B cell (primary cell): ENCODE measurements at regions not wholly inside any gene's neighbourhood (a gene's known extent, or its start where the extent isn't known, plus 50 kb on each side); places are given as distances from the start of the nearest gene placed in this dataset.

Experiments
- ATAC-seq: fragments of 200-7000 bp; cut with Tn5 transposase; one replicate; pipeline ENCODE4 v1.10.0; 2021; ENCODE audit warnings: low read depth, mild to moderate bottlenecking, moderate number of reproducible peaks, moderate library complexity
- CTCF ChIA-PET: fragments of 350-600 bp; sonication (Branson Sonifier 250); formaldehyde crosslinking; loops from one replicate; lab custom pipeline; 2021; ENCODE audit warnings: antibody characterized with exemption, inconsistent platforms; lab: Charles Lee
- POLR2A ChIA-PET: fragments of 350-600 bp; sonication (Branson Sonifier 250); formaldehyde crosslinking; loops from one replicate; lab custom pipeline; 2021; ENCODE audit warnings: antibody characterized with exemption; lab: Charles Lee
- DNase-seq: peaks from one replicate; pipeline ENCODE4 v3.0.0; 2013
- H2AFZ ChIP-seq: 2 replicates; pipeline ENCODE4 v1.6.1; 2012; ENCODE audit warnings: mild to moderate bottlenecking, low read depth, low read length; ENCODE audit not compliant: insufficient read depth, poor library complexity, severe bottlenecking
- H3K27ac ChIP-seq, 2 donors: 1 replicate in 1 of 2; 2 replicates in 1 of 2; pipeline ENCODE4 v1.5.1; 2012 to 2013; ENCODE audit warnings: low read length in 2 of 2, mild to moderate bottlenecking in 2 of 2, moderate library complexity in 1 of 2
- H3K27me3 ChIP-seq, 4 experiments: fragments of 200-600 bp in 1 of 4; sonication (generic) in 1 of 4; replicated peaks in 1 of 4; 1 replicate in 2 of 4; 2 replicates in 2 of 4; pipeline versions ENCODE4 v1.6.1 to v1.7.0; 2013 to 2016; ENCODE audit warnings: low read length in 3 of 4, mild to moderate bottlenecking in 2 of 4, mixed read lengths in 1 of 4, moderate library complexity in 1 of 4; ENCODE audit not compliant: insufficient read depth in 4 of 4, control insufficient read depth in 3 of 4; ENCODE audit errors: control extremely low read depth in 1 of 4
- H3K36me3 ChIP-seq, 2 experiments: replicated peaks in 1 of 2; 1 replicate in 1 of 2; 2 replicates in 1 of 2; pipeline versions ENCODE4 v1.6.1 to v1.7.1; 2013; ENCODE audit warnings: low read length in 1 of 2; ENCODE audit not compliant: insufficient read depth in 2 of 2, control insufficient read depth in 1 of 2; ENCODE audit errors: control extremely low read depth in 1 of 2, extremely low read depth in 1 of 2
- H3K4me1 ChIP-seq, 2 donors: fragments of 200-600 bp in 1 of 2; sonication (generic) in 1 of 2; 1 replicate in 1 of 2; 2 replicates in 1 of 2; pipeline versions ENCODE4 v1.5.1 to v1.6.1; 2013 to 2017; ENCODE audit warnings: low read length in 2 of 2; ENCODE audit not compliant: control insufficient read depth in 2 of 2, insufficient read depth in 2 of 2
- H3K4me2 ChIP-seq: replicated peaks from 2 replicates; pipeline ENCODE3; 2012; ENCODE audit warnings: mild to moderate bottlenecking, low read depth, low read length; ENCODE audit not compliant: poor library complexity, severe bottlenecking
- H3K4me3 ChIP-seq, 5 experiments: fragments of 200-600 bp in 1 of 5; sonication (generic) in 1 of 5; 1 replicate in 3 of 5; 2 replicates in 2 of 5; pipeline versions ENCODE4 v1.5.1 to v1.7.0; 2011 to 2016; ENCODE audit warnings: low read length in 4 of 5, mild to moderate bottlenecking in 4 of 5, low read depth in 2 of 5, control low read depth in 1 of 5, moderate library complexity in 1 of 5; ENCODE audit not compliant: insufficient read depth in 1 of 5; ENCODE audit errors: control extremely low read depth in 1 of 5, extremely low read depth in 1 of 5
- H3K79me2 ChIP-seq: fragments of 200-600 bp; sonication (generic); one replicate; pipeline ENCODE4 v1.6.0; 2016; ENCODE audit warnings: low read length; ENCODE audit not compliant: control insufficient read depth, insufficient read depth
- H3K9ac ChIP-seq: fragments of 200-600 bp; sonication (generic); 2 replicates; pipeline ENCODE4 v1.6.1; 2017; ENCODE audit warnings: mild to moderate bottlenecking, low read length, moderate library complexity
- H3K9me3 ChIP-seq, 3 donors: one replicate each; pipeline versions ENCODE4 v1.6.1 to v1.7.1; 2013; ENCODE audit warnings: low read length in 2 of 3; ENCODE audit not compliant: control insufficient read depth in 2 of 3, insufficient read depth in 1 of 3; ENCODE audit errors: control extremely low read depth in 1 of 3
- H4K20me1 ChIP-seq: 2 replicates; pipeline ENCODE4 v1.6.0; 2012; ENCODE audit warnings: mild to moderate bottlenecking, low read length; ENCODE audit not compliant: insufficient read depth, control insufficient read depth, poor library complexity, severe bottlenecking
- H3K27ac Mint-ChIP-seq: one replicate; pipeline ENCODE4 v1.8.0; 2021; ENCODE audit warnings: mixed read lengths
- H3K27me3 Mint-ChIP-seq: one replicate; pipeline ENCODE4 v1.8.0; 2021; ENCODE audit warnings: mixed read lengths
- H3K4me1 Mint-ChIP-seq: one replicate; pipeline ENCODE4 v1.8.0; 2021; ENCODE audit warnings: mixed read lengths
- H3K4me3 Mint-ChIP-seq: one replicate; pipeline ENCODE4 v1.8.0; 2021; ENCODE audit warnings: mixed read lengths
- H3K9me3 Mint-ChIP-seq: one replicate; pipeline ENCODE4 v1.8.0; 2022; ENCODE audit warnings: mixed read lengths; ENCODE audit not compliant: insufficient read depth
- CTCF ChIP-seq: fragments of 200-600 bp; IDR thresholded peaks from one replicate; pipeline ENCODE4 v1.8.0; 2022; ENCODE audit warnings: antibody characterized with exemption, mild to moderate bottlenecking
- EZH2 ChIP-seq: IDR thresholded peaks from 2 replicates; pipeline ENCODE4 v1.6.1; 2012; ENCODE audit warnings: borderline replicate concordance, low read depth, mild to moderate bottlenecking, moderate library complexity, low read length; ENCODE audit not compliant: insufficient read depth, poor library complexity, severe bottlenecking
- WGBS: methylation state at CpG from one replicate; pipeline ENCODE4 v1.1.5; 2013; ENCODE audit warnings: missing lambda C conversion rate; ENCODE audit not compliant: insufficient coverage; 5-methylcytosine and 5-hydroxymethylcytosine counted together
- intact Hi-C: fragments of 100-400 bp; cut with micrococcal nuclease; formaldehyde crosslinking; loops from one replicate; pipeline ENCODE4 v1.10.0; 2022

- no peak overlapping the region for H2AFZ ChIP-seq
- intact Hi-C loops: no loop called here
- H3K9me3 ChIP-seq: peaks cover 0 to 29% (median 0%) of the 10 kb centered on the region in 3 donors
- Mint-ChIP-seq H3K27me3 (peaks cover 5% of the 10 kb centered on the region), H3K4me1 (no peaks in the 10 kb centered on the region), H3K27ac (no peak overlapping the region), H3K4me3 (no peak overlapping the region), H3K9me3 (no peaks in the 10 kb centered on the region)
- H4K20me1 ChIP-seq: no peaks in the 10 kb centered on the region
- no peak overlapping the region for H3K9ac ChIP-seq
- 91% methylated on average over 17 of the region's 23 CpGs for WGBS
- H3K4me2 ChIP-seq: no peak overlapping the region
- no peaks in the 10 kb centered on the region for H3K4me1 ChIP-seq
- ATAC-seq: no peak
- ChIA-PET POLR2A (no interaction called here), CTCF (no interaction called here)
- DNase-seq: no peak
- no peaks in the 10 kb centered on the region for H3K27me3 ChIP-seq
- H3K36me3 ChIP-seq: no peaks in the 10 kb centered on the region
- H3K27ac ChIP-seq: no peak overlapping the region
- H3K4me3 ChIP-seq: no peak overlapping the region
- H3K79me2 ChIP-seq: no peaks in the 10 kb centered on the region
- TF ChIP-seq CTCF (no peak), EZH2 (no peak)
These were observed 323.3 kb upstream of the AJAP1 start for GRCh38 chr1:4330805-4331766.

GRCh38 chr1:4331767-4332163 is 322.6 kb upstream of the AJAP1 start:
- DNase-seq: no peak
- peaks cover 5% of the 10 kb centered on the region for H3K27me3 Mint-ChIP-seq
- H3K4me2 ChIP-seq: no peak overlapping the region
- H3K9me3 Mint-ChIP-seq: peaks cover 4% of the 10 kb centered on the region
- WGBS: 97% methylated on average over 17 of the region's 20 CpGs
- H3K4me1 Mint-ChIP-seq: no peaks in the 10 kb centered on the region
- no peaks in the 10 kb centered on the region for H4K20me1 ChIP-seq
- intact Hi-C loops: no loop called here
- H3K9ac ChIP-seq: no peak overlapping the region
- ChIA-PET CTCF (no interaction called here), POLR2A (no interaction called here)
- H3K79me2 ChIP-seq: no peaks in the 10 kb centered on the region
- H3K4me1 ChIP-seq: no peaks in the 10 kb centered on the region
- H3K27ac ChIP-seq: no peak overlapping the region
- H3K4me3 Mint-ChIP-seq: no peak overlapping the region
- no peaks in the 10 kb centered on the region for H3K36me3 ChIP-seq
- no peak overlapping the region for H3K4me3 ChIP-seq
- H2AFZ ChIP-seq: no peak overlapping the region
- no peak for TF ChIP-seq EZH2
- no peak for TF ChIP-seq CTCF
- H3K27ac Mint-ChIP-seq: no peak overlapping the region
- ATAC-seq: no peak
- H3K27me3 ChIP-seq: no peaks in the 10 kb centered on the region
- H3K9me3 ChIP-seq: peaks cover 0 to 29% (median 0%) of the 10 kb centered on the region in 3 donors
